H1 (cell line): ENCODE measurements at regions not wholly inside any gene's neighbourhood (a gene's known extent, or its start where the extent isn't known, plus 50 kb on each side); places are given as distances from the start of the nearest gene placed in this dataset.

ENCODE experiments used
- CTCF ChIA-PET: fragments of 300-600 bp; sonication (Branson Sonifier 250); formaldehyde crosslinking; loops from one replicate; lab custom pipeline; 2021; ENCODE audit not compliant: partially characterized antibody; lab: Charles Lee
- POLR2A ChIA-PET: fragments of 300-600 bp; sonication (Branson Sonifier 250); formaldehyde crosslinking; loops from one replicate; lab custom pipeline; 2021; ENCODE audit warnings: inconsistent platforms; ENCODE audit not compliant: partially characterized antibody; lab: Charles Lee
- DNase-seq, 2 experiments: peaks; one replicate each; pipeline versions ENCODE4 v3.0.0 to v3.0.0-alpha.2; 2010 to 2022; ENCODE audit warnings: low spot score in 2 of 2, low read depth in 1 of 2, mixed read lengths in 1 of 2
- FAIRE-seq: peaks from 2 replicates; lab custom pipeline; 2011; peaks lifted over from hg19 to GRCh38; lab: Jason Lieb, UNC
- H2AFZ ChIP-seq: 2 replicates; pipeline ENCODE4 v1.8.1; 2012; ENCODE audit warnings: low read length, inconsistent platforms
- H2AK5ac ChIP-seq: 2 replicates; pipeline ENCODE4 v1.6.1; 2013; ENCODE audit warnings: low read depth, low read length
- H2BK120ac ChIP-seq: replicated peaks from 2 replicates; pipeline ENCODE3; 2013; ENCODE audit warnings: low read depth, low read length, inconsistent platforms
- H2BK12ac ChIP-seq: 2 replicates; pipeline ENCODE4 v1.6.1; 2013; ENCODE audit warnings: low read depth, low read length
- H2BK15ac ChIP-seq: 2 replicates; pipeline ENCODE4 v1.6.1; 2013; ENCODE audit warnings: low read length
- H2BK20ac ChIP-seq: 2 replicates; pipeline ENCODE4 v1.6.1; 2013; ENCODE audit warnings: low read length
- H2BK5ac ChIP-seq: 2 replicates; pipeline ENCODE4 v1.6.1; 2013; ENCODE audit warnings: low read depth, low read length
- H3K14ac ChIP-seq: 2 replicates; pipeline ENCODE4 v1.6.1; 2013; ENCODE audit warnings: inconsistent platforms; ENCODE audit not compliant: insufficient read length
- H3K18ac ChIP-seq: 2 replicates; pipeline ENCODE4 v1.6.1; 2013; ENCODE audit warnings: low read length; ENCODE audit errors: extremely low read depth
- H3K23ac ChIP-seq: 2 replicates; pipeline ENCODE4 v1.6.1; 2013; ENCODE audit warnings: inconsistent platforms; ENCODE audit not compliant: insufficient read length
- H3K23me2 ChIP-seq: 2 replicates; pipeline ENCODE4 v1.6.1; 2013; ENCODE audit warnings: low read depth, low read length
- H3K27ac ChIP-seq: 2 replicates; pipeline ENCODE4 v1.6.1; 2011; ENCODE audit warnings: low read depth, low read length, inconsistent platforms
- H3K27me3 ChIP-seq, 4 experiments: replicated peaks in 1 of 4; 1 replicate in 1 of 4; 2 replicates in 3 of 4; pipeline versions ENCODE4 v1.6.1 to v1.8.1; 2011 to 2013; ENCODE audit warnings: low read length in 3 of 4, mild to moderate bottlenecking in 3 of 4, inconsistent platforms in 2 of 4, mixed read lengths in 2 of 4, moderate library complexity in 1 of 4; ENCODE audit not compliant: control insufficient read depth in 3 of 4, insufficient read depth in 3 of 4; ENCODE audit errors: extremely low read depth in 1 of 4
- H3K36me3 ChIP-seq, 4 experiments: 2 replicates each; pipeline versions ENCODE4 v1.6.1 to v1.8.1; 2011 to 2013; ENCODE audit warnings: mild to moderate bottlenecking in 4 of 4, low read length in 3 of 4, moderate library complexity in 2 of 4, control low read depth in 1 of 4, inconsistent platforms in 1 of 4; ENCODE audit not compliant: insufficient read depth in 4 of 4, control insufficient read depth in 2 of 4
- H3K4ac ChIP-seq: replicated peaks from 2 replicates; pipeline ENCODE3; 2013; ENCODE audit warnings: low read length, low read depth, mixed read lengths, inconsistent platforms; ENCODE audit not compliant: insufficient read length
- H3K4me1 ChIP-seq, 4 experiments: replicated peaks in 1 of 4; 1 replicate in 1 of 4; 2 replicates in 3 of 4; pipeline versions ENCODE4 v1.6.1 to v1.8.1; 2011 to 2013; ENCODE audit warnings: low read length in 3 of 4, inconsistent platforms in 2 of 4, mixed read lengths in 1 of 4; ENCODE audit not compliant: insufficient read depth in 4 of 4, control insufficient read depth in 3 of 4
- H3K4me2 ChIP-seq, 2 experiments: 2 replicates each; pipeline versions ENCODE4 v1.6.1 to v1.8.1; 2011 to 2013; ENCODE audit warnings: low read depth in 2 of 2, low read length in 2 of 2, control low read depth in 1 of 2, inconsistent platforms in 1 of 2, mild to moderate bottlenecking in 1 of 2; ENCODE audit not compliant: insufficient read depth in 1 of 2
- H3K4me3 ChIP-seq, 4 experiments: fragments of 200-600, 300-600 bp in 1 of 4; sonication (generic), shearing (Covaris generic), sonication (Bioruptor Twin) in 1 of 4; 2 replicates each; pipeline versions ENCODE4 v1.5.1 to v1.8.1; 2011 to 2016; ENCODE audit warnings: low read length in 4 of 4, low read depth in 3 of 4, control low read depth in 2 of 4, inconsistent platforms in 2 of 4, mild to moderate bottlenecking in 2 of 4, mixed read lengths in 1 of 4, moderate library complexity in 1 of 4; ENCODE audit not compliant: insufficient read depth in 2 of 4; ENCODE audit errors: extremely low read depth in 1 of 4
- H3K56ac ChIP-seq: replicated peaks from 2 replicates; pipeline ENCODE3; 2013; ENCODE audit warnings: low read depth, mild to moderate bottlenecking, mixed read lengths, low read length, inconsistent platforms; ENCODE audit not compliant: insufficient read length
- H3K79me1 ChIP-seq: 2 replicates; pipeline ENCODE4 v1.6.1; 2013; ENCODE audit warnings: low read depth, low read length, control low read depth
- H3K79me2 ChIP-seq, 2 experiments: 2 replicates each; pipeline versions ENCODE4 v1.6.1 to v1.8.1; 2012 to 2013; ENCODE audit warnings: low read length in 2 of 2, mild to moderate bottlenecking in 2 of 2, inconsistent platforms in 1 of 2; ENCODE audit not compliant: insufficient read depth in 2 of 2, control insufficient read depth in 1 of 2
- H3K9ac ChIP-seq, 4 experiments: replicated peaks in 1 of 4; 1 replicate in 1 of 4; 2 replicates in 3 of 4; pipeline versions ENCODE4 v1.6.1 to v1.8.1; 2011 to 2013; ENCODE audit warnings: low read depth in 3 of 4, low read length in 3 of 4, control low read depth in 2 of 4, mild to moderate bottlenecking in 2 of 4, moderate library complexity in 2 of 4, inconsistent platforms in 1 of 4; ENCODE audit errors: extremely low read depth in 1 of 4
- H3K9me3 ChIP-seq, 2 experiments: 2 replicates each; pipeline versions ENCODE4 v1.6.1 to v1.8.1; 2012 to 2013; ENCODE audit warnings: mild to moderate bottlenecking in 2 of 2, moderate library complexity in 2 of 2, control low read depth in 1 of 2, inconsistent platforms in 1 of 2, low read depth in 1 of 2, low read length in 1 of 2, mixed read lengths in 1 of 2; ENCODE audit not compliant: insufficient read depth in 2 of 2
- H4K20me1 ChIP-seq, 2 experiments: replicated peaks in 1 of 2; 2 replicates each; pipeline versions ENCODE3 to v1.8.1; 2011 to 2013; ENCODE audit warnings: inconsistent platforms in 2 of 2, low read length in 2 of 2, mild to moderate bottlenecking in 1 of 2; ENCODE audit not compliant: insufficient read depth in 2 of 2, control insufficient read depth in 1 of 2
- H4K5ac ChIP-seq: 2 replicates; pipeline ENCODE4 v1.6.1; 2013; ENCODE audit warnings: low read length, low read depth, mixed read lengths, inconsistent platforms; ENCODE audit not compliant: insufficient read length
- H4K8ac ChIP-seq: 2 replicates; pipeline ENCODE4 v1.8.0; 2013; ENCODE audit warnings: mild to moderate bottlenecking, moderate library complexity, low read length, inconsistent platforms; ENCODE audit not compliant: insufficient read depth; ENCODE audit errors: extremely low read depth
- H4K91ac ChIP-seq: replicated peaks from 2 replicates; pipeline ENCODE3; 2013; ENCODE audit warnings: low read length, mixed read lengths, inconsistent platforms; ENCODE audit not compliant: insufficient read length
- GTF2F1 ChIP-seq: IDR thresholded peaks from 2 replicates; pipeline ENCODE4 v1.6.1; 2012; ENCODE audit warnings: low read depth, low read length, improper control_type of control experiment, borderline replicate concordance
- JUND ChIP-seq: IDR thresholded peaks from 2 replicates; pipeline ENCODE4 v1.6.1; 2011; ENCODE audit warnings: mild to moderate bottlenecking, improper control_type of control experiment, low read length
- MAFK ChIP-seq: IDR thresholded peaks from 2 replicates; pipeline ENCODE4 v1.6.1; 2012; ENCODE audit warnings: low read depth, mild to moderate bottlenecking, improper control_type of control experiment, low read length
- RAD21 ChIP-seq, 2 experiments: IDR thresholded peaks in 1 of 2; conservative IDR thresholded peaks in 1 of 2; 2 replicates each; pipeline ENCODE4 v1.6.1; 2011; ENCODE audit warnings: low read depth in 2 of 2, low read length in 2 of 2, improper control_type of control experiment in 1 of 2, inconsistent platforms in 1 of 2, mild to moderate bottlenecking in 1 of 2, moderate library complexity in 1 of 2
- TAF7 ChIP-seq: optimal IDR thresholded peaks from 2 replicates; pipeline ENCODE3; 2011; ENCODE audit warnings: low read depth, mild to moderate bottlenecking, inconsistent platforms, low read length, moderate library complexity, borderline replicate concordance
- whole genome bisulfite sequencing, 2 experiments: shearing (Covaris generic) in 1 of 2; methylation state at CpG; one replicate each; pipeline versions ENCODE4 v1.1.6 to v1.1.7; 2013 to 2015; ENCODE audit warnings: low lambda C conversion rate in 2 of 2, mixed read lengths in 2 of 2, inconsistent platforms in 1 of 2, low coverage in 1 of 2, missing lambda C conversion rate in 1 of 2; ENCODE audit not compliant: insufficient replicate concordance in 2 of 2, insufficient coverage in 1 of 2, insufficient read length in 1 of 2; ENCODE audit errors: extremely low coverage in 1 of 2, missing lambda C conversion rate in 1 of 2; 5-methylcytosine and 5-hydroxymethylcytosine counted together
- TF ChIP-seq, protein P1 (sequence below), 3 experiments: IDR thresholded peaks; 1 replicate in 2 of 3; 2 replicates in 1 of 3; pipeline versions ENCODE4 v1.5.1 to v1.6.1; 2011; ENCODE audit warnings: low read length in 3 of 3, mild to moderate bottlenecking in 3 of 3, inconsistent platforms in 2 of 3, low read depth in 1 of 3, moderate library complexity in 1 of 3; ENCODE audit not compliant: insufficient read depth in 1 of 3; ENCODE audit errors: control extremely low read depth in 1 of 3

DNA sequence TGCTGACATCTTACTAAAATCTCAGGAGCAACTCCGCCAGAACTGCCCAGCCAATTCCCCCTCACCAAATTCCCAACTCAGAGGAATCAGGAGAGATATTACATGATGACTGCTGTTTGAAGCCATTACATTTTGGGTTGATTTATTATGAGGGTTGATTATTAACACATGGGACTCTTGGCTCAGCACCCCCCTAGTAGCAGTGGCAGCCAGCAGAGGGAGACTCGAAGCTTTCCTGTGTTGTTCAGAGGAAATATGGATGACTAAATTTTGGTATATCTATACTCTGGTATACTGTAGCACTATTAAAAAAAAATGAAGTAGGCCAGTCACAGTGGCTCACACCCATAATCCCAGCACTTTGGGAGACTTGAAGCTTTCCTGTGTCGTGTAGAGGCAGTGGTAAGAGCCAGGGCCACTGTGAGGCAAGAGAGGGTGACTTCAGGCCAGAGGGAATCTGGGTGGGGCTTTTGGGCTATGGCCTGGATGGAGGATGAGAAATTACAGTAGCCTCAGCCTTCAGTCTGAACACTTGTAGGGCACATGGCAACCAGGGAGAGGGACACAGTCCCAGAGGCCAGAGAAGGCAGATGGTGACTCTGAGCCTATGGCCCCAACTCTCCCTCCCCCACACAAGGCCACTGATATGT lies 111.4 kb downstream of the LHX2 start:
- H4K20me1 ChIP-seq, result peaks cover 0 to 3% of the 10 kb centered on the region in 2 experiments
- no peak overlapping the region for H3K23ac ChIP-seq
- H4K91ac ChIP-seq, result no peak overlapping the region
- ChIA-PET CTCF (interaction anchor here (0.6 to 6.8 kb wide), 13 partner anchors 11 to 723 kb away, joined by 3 to 65 read pairs (median 4); no protein-coding TSS in a partner anchor), POLR2A (interaction anchor here (0.8 kb wide), 1 partner anchor 8 kb away, joined by 3 read pairs; no protein-coding TSS in a partner anchor)
- no peak overlapping the region for H2AK5ac ChIP-seq
- no peak overlapping the region for H3K56ac ChIP-seq
- H2BK5ac ChIP-seq, result no peak overlapping the region
- no peaks in the 10 kb centered on the region for H3K36me3 ChIP-seq
- peaks cover 0 to 12% (median 7%) of the 10 kb centered on the region in 4 experiments; a peak in 6 of 7 replicates for H3K4me1 ChIP-seq
- FAIRE-seq, result no peak
- H2BK20ac ChIP-seq, result no peak overlapping the region
- no peaks in the 10 kb centered on the region for H3K23me2 ChIP-seq
- H3K14ac ChIP-seq, result no peak overlapping the region
- no peak for DNase-seq
- H3K79me1 ChIP-seq, result no peaks in the 10 kb centered on the region
- H4K8ac ChIP-seq, result no peak overlapping the region
- no peak overlapping the region for H4K5ac ChIP-seq
- no peak overlapping the region for H3K4me2 ChIP-seq
- H3K4me3 ChIP-seq, result no peak overlapping the region
- no peaks in the 10 kb centered on the region; a peak in 2 of 7 replicates for H3K27me3 ChIP-seq
- 57% methylated on average over 3 of the region's 3 CpGs; no CpG with 5 or more reads in 1 of the 2 experiments for WGBS, 2 experiments
- H2BK12ac ChIP-seq, result no peak overlapping the region
- no peaks in the 10 kb centered on the region for H3K79me2 ChIP-seq
- no peak overlapping the region for H3K9ac ChIP-seq
- no peak overlapping the region for H3K27ac ChIP-seq
- no peak overlapping the region for H2BK15ac ChIP-seq
- TF ChIP-seq GTF2F1 (no peak), MAFK (no peak), TAF7 (no peak), JUND (no peak), RAD21 (IDR thresholded peaks at IDR 0.05 in 1 of 2, conservative IDR thresholded peaks at IDR 0.05 in 1 of 2; ENCODE audit: low read depth in 2 of 2, low read length in 2 of 2) (peak; percentile 22 to 34; a peak in 2 of 4 replicates)
- TF ChIP-seq, protein P1, sequence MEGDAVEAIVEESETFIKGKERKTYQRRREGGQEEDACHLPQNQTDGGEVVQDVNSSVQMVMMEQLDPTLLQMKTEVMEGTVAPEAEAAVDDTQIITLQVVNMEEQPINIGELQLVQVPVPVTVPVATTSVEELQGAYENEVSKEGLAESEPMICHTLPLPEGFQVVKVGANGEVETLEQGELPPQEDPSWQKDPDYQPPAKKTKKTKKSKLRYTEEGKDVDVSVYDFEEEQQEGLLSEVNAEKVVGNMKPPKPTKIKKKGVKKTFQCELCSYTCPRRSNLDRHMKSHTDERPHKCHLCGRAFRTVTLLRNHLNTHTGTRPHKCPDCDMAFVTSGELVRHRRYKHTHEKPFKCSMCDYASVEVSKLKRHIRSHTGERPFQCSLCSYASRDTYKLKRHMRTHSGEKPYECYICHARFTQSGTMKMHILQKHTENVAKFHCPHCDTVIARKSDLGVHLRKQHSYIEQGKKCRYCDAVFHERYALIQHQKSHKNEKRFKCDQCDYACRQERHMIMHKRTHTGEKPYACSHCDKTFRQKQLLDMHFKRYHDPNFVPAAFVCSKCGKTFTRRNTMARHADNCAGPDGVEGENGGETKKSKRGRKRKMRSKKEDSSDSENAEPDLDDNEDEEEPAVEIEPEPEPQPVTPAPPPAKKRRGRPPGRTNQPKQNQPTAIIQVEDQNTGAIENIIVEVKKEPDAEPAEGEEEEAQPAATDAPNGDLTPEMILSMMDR (IDR thresholded peaks at IDR 0.05; ENCODE audit: control extremely low read depth in 1 of 3, insufficient read depth in 1 of 3, low read depth in 1 of 3, low read length in 3 of 3), result peak in 2 of 3 experiments; percentile 25 to 26; a peak in 2 of 4 replicates
- H2BK120ac ChIP-seq, result no peak overlapping the region
- no peak overlapping the region for H3K4ac ChIP-seq
- no peaks in the 10 kb centered on the region for H3K9me3 ChIP-seq
- H3K18ac ChIP-seq, result no peak overlapping the region
- H2AFZ ChIP-seq, result no peak overlapping the region
